GM18520 (cell line): ENCODE measurements at regions not wholly inside any gene's neighbourhood (a gene's known extent, or its start where the extent isn't known, plus 50 kb on each side); places are given as distances from the start of the nearest gene placed in this dataset.

Experiments
- ATAC-seq: cut with Tn5 transposase; IDR thresholded peaks from one replicate; pipeline ENCODE4 v1.9.1; 2021; ENCODE audit not compliant: unreplicated experiment

- ATAC-seq: no peak
Observed at GRCh38 chr1:83689921-83690868, 308.7 kb downstream of the TTLL7 start.

DNA sequence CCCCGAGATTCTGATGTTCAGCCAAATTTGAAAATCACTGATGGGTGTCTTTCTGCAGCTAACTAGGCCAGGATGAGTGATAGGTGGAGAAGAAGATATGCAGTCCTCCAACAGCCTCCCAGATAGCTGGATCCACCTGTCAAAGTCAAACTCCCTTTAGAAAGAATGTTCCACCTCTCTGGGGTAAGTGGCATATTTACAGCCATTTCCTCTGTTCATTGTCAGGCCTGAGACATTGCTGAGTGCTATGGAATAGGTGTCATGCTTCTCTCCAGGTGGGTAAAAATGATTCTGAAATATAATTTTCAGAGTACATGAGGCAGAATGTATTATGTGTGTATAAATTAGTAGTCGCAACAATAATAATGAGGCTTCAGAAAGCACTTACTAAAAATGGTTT, 316.8 kb downstream of the TTLL7 start:
- no peak for ATAC-seq

GRCh38 chr1:83676106-83676505, 322.8 kb downstream of the TTLL7 start:
- no peak for ATAC-seq

DNA sequence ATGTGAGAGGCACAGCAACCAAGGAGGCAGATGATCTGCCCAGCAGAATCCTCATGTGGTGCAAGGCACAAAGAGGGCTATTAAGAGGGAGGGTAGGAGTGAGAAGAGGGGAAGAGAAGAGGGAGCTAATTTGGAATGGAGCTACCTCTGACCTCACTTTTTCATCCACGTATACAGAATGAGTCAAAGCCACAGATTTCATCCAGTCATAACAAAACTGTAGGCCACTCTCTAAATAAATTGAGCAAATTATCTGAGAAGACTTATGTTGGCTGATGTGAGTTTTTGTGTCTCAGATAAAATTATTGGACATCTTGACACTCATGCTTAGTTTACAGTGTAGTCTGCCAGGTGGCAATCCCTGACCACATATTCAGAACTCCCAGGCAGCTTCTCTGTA, 325.6 kb downstream of the TTLL7 start:
- no peak for ATAC-seq

GRCh38 chr1:83671586-83671985, 327.3 kb downstream of the TTLL7 start:
- ATAC-seq: no peak

GRCh38 chr1:83670909-83671565, 327.9 kb downstream of the TTLL7 start:
- no peak for ATAC-seq

- no peak for ATAC-seq
Observed at GRCh38 chr1:83641796-83642443, 357.0 kb downstream of the TTLL7 start.

DNA sequence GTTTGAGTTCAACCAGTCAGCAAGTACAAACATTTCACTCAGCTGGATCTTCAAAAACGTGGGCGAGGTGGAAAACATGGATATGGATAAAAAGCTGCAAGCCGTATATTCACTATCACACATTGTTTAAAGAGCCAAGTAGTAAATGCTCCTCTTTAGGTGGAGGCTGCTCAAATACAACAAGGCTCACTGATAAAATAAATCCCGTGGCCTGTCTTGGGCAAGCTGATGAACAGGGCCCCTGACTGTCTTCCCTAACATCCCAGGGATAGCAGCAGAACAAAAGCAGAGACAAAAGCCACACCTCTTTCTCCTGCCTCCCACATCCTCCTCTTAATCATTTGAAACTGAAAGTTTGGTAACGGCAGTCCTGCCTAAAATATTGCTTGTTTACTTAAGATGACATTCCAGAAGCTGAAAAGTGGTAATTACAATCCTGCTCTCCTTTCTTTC, 357.7 kb downstream of the TTLL7 start:
- no peak for ATAC-seq

DNA sequence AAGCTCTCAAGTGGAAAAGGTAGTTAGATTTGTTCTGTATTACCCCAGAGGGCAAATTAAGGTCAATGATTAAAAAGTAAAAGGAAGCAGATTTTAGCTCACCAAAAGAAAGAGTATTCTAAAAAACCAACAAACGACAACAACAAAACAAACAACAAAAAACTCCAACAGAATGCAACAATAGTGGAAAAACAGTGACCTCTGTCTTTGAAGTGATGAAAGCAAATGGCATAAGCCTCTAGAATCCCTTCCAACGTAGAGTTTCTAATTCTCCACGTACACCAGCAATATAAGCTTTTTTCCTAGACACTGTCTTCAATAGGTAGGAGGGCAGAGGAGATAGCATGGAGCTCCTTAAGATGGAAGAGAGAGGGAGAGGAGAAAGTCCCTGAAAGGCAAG, 359.1 kb downstream of the TTLL7 start:
- no peak for ATAC-seq

GRCh38 chr1:83637586-83637985, 361.3 kb downstream of the TTLL7 start:
- no peak for ATAC-seq

DNA sequence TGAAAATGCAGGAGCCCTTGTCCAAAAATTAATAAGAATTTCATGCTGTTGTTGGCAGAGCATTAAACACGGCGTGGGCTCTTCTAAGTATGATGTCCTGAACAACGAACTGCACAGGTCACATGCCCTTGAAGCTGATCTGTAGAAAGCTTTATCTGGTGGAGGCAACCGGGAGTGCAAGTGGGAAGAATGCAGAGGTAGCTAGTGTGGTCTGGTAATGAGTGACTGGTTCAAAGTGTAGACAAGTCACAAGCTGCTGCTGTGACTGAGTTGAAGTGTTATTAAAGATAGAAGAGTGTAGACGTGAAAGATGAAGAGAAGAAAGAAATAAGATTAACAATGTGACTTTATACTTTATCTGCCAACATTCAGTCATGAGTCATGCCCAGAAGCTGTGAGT, 361.9 kb downstream of the TTLL7 start:
- ATAC-seq: no peak

DNA sequence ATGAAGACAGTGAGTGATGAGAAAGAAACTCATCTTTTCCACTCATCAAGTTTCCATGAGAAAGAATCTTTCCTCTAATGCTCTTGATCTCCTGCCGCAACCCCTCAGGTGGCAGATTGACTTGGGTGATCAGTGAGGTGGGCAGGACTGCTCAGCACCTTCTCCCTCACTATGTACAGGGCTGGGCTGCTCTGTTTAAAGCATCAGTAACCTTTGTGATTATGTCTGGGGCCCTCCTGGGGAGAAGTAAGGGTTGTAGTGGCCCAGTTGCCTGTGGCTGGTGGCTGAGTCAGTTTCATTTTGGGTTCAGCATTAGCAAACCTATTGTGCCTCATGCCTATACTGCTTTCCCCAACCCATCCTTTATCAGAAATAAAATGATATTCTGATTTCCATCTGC, 366.0 kb downstream of the TTLL7 start:
- ATAC-seq: no peak

GRCh38 chr1:83631851-83632250, 367.1 kb downstream of the TTLL7 start:
- no peak for ATAC-seq

GRCh38 chr1:83627045-83627444, 371.9 kb downstream of the TTLL7 start:
- ATAC-seq: no peak

DNA sequence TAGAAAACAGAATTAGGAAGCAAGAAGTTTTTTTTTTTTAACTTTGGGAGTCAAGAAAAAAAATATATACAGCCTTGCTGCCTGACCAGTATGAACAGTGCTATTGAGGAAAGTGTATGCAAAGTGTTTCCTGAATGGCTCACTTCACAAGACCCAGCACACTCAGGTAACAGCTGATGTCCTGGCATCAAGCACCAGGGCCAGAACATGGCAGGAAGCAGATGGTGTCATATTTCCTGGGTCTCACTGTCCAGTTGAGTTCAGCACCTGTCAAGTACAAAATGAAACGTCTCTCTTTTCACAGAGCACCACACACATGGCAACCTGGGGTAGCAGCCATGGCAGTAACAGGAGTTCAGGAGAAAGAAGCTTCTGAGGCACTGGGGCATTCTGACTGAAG, 372.3 kb downstream of the TTLL7 start:
- ATAC-seq: no peak

DNA sequence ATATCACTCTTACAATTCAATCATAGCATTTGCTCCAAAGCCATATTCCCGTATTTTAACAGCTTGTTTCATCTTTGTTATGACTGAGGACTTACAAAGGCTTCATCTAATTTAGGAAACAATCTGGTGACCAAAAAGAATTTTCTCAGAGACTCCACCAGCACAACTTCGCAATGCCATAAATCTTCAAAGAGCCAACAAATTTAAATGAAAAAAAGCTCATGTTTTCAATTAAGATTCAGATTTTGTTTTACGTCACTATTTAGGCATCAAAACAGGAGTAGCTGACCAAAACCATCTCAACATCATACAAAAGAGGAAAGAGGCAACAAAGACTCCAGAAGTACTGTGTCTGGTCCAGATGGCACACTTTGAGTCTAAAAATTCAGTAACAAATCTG, 373.3 kb downstream of the TTLL7 start:
- ATAC-seq: no peak

GRCh38 chr1:83620016-83620415, 378.9 kb downstream of the TTLL7 start:
- ATAC-seq: no peak

DNA sequence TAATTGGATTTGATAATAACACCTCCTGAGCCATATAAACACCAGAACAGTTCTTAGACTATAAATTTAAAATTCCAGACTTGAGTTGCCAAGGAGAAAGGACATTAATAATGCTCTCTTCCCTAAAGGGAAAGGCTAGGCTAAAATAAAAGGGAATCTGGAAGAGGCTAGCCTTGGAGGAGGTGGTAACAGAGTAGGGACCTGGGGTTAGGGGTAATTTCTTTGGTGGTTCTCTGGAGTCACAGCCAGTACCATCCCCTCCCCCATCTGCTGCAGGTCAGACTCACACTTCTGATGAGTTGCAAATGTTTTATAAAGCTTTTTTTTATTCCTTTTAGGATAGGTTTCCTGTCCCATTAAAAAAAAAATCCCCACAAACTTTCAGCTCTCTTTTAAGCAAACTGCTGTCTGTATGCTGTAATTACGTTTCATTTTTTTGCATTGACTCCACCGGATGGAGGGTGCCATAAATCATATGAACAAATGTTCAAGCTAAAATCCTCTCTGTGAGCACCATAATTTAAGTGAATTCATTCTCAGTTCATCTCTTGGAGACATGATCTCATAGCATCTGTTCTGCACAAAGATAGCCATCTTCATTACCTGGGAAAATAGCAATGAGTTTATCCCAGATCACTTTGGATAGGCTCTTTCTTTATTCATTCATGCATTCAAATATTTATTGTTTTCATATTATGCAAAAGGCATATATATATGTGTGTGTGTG, 379.6 kb downstream of the TTLL7 start:
- no peak for ATAC-seq

- no peak for ATAC-seq
Observed at GRCh38 chr1:83617883-83618282, 381.0 kb downstream of the TTLL7 start.

DNA sequence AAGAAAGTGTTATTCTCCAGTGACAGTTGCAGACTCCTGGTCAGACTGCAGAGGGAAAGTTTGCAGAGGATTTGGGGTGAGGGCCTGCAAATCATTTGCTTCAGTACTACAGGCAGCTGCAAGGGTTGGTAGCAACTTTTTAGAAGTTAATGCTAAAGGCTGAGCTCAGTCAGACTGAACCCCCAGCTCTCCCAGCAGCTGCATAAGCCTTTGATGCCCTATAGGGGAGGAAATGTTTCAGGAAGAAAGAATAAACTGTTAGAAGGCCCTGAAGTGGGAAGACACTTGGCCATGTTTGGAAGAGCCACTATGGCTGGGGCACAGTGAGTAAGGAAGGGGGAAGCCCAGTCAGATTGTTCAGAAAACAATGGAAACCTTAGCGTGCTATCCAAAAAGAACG, 383.6 kb downstream of the TTLL7 start:
- no peak for ATAC-seq

GRCh38 chr1:83606416-83606955, 392.4 kb downstream of the TTLL7 start:
- no peak for ATAC-seq
